Stimulated activated CD8-positive, alpha-beta memory T cell treated with anti-CD3 and anti-CD28 coated beads, Interleukin-4, amount 100 ng/mL, for 4 hours (primary cell): ENCODE measurements at regions not wholly inside any gene's neighbourhood (a gene's known extent, or its start where the extent isn't known, plus 50 kb on each side); places are given as distances from the start of the nearest gene placed in this dataset.
"Not testable (repeated sequence)": the region's sequence is repeated elsewhere in the genome, so short reads cannot be mapped to it uniquely, and the experiment has no call there.

Source experiments
- DNase-seq, 2 donors: peaks; one replicate each; pipeline ENCODE4 v3.0.0-alpha.2; 2020; ENCODE audit warnings: low read depth in 2 of 2, low spot score in 1 of 2

- no peak for DNase-seq
These were observed 2098.7 kb upstream of the WWC1 start for GRCh38 chr5:166192696-166193095.

GRCh38 chr5:166195981-166196380, 2095.5 kb upstream of the WWC1 start:
- DNase-seq = no peak

GRCh38 chr5:166200532-166200931, 2090.9 kb upstream of the WWC1 start:
- DNase-seq = no peak

- no peak for DNase-seq
These were observed 2079.8 kb upstream of the WWC1 start for GRCh38 chr5:166211640-166212039.

- DNase-seq = no peak
These were observed 2055.1 kb upstream of the WWC1 start for GRCh38 chr5:166236327-166236726.

- DNase-seq = no peak
These were observed 2050.7 kb upstream of the WWC1 start for GRCh38 chr5:166240705-166241104.

- no peak for DNase-seq
These were observed 2045.9 kb upstream of the WWC1 start for GRCh38 chr5:166245556-166245955.

- no peak for DNase-seq
These were observed 2039.7 kb upstream of the WWC1 start for GRCh38 chr5:166251786-166252185.

- DNase-seq = no peak
These were observed 2033.8 kb upstream of the WWC1 start for GRCh38 chr5:166257661-166258060.

GRCh38 chr5:166262395-166262794, 2029.0 kb upstream of the WWC1 start:
- no peak for DNase-seq

- no peak for DNase-seq
These were observed 2023.5 kb upstream of the WWC1 start for GRCh38 chr5:166267907-166268306.

- DNase-seq = no peak
These were observed 2020.7 kb upstream of the WWC1 start for GRCh38 chr5:166270712-166271111.

GRCh38 chr5:166276006-166276405, 2015.4 kb upstream of the WWC1 start:
- DNase-seq = no peak

GRCh38 chr5:166279828-166280227, 2011.6 kb upstream of the WWC1 start:
- no peak for DNase-seq

- no peak for DNase-seq
These were observed 2010.0 kb upstream of the WWC1 start for GRCh38 chr5:166281433-166281832.

- DNase-seq = no peak
These were observed 2008.5 kb upstream of the WWC1 start for GRCh38 chr5:166282939-166283338.

GRCh38 chr5:166285361-166285760, 2006.1 kb upstream of the WWC1 start:
- no peak for DNase-seq

- DNase-seq = no peak
These were observed 2004.6 kb upstream of the WWC1 start for GRCh38 chr5:166286832-166287231.

GRCh38 chr5:166287866-166288265, 2003.6 kb upstream of the WWC1 start:
- DNase-seq = no peak

- not testable (repeated sequence) for DNase-seq
These were observed 1999.6 kb upstream of the WWC1 start for GRCh38 chr5:166291800-166292199.

- no peak for DNase-seq
These were observed 1997.6 kb upstream of the WWC1 start for GRCh38 chr5:166293892-166294291.

- DNase-seq = no peak
These were observed 1989.3 kb upstream of the WWC1 start for GRCh38 chr5:166302166-166302565.

GRCh38 chr5:166317425-166317824, 1974.0 kb upstream of the WWC1 start:
- no peak for DNase-seq

GRCh38 chr5:166320920-166321480, 1970.4 kb upstream of the WWC1 start:
- DNase-seq = no peak
